ENCODE measurements at regions not wholly inside any gene's neighbourhood (a gene's known extent, or its start where the extent isn't known, plus 50 kb on each side); places are given as distances from the start of the nearest gene placed in this dataset.

DNA sequence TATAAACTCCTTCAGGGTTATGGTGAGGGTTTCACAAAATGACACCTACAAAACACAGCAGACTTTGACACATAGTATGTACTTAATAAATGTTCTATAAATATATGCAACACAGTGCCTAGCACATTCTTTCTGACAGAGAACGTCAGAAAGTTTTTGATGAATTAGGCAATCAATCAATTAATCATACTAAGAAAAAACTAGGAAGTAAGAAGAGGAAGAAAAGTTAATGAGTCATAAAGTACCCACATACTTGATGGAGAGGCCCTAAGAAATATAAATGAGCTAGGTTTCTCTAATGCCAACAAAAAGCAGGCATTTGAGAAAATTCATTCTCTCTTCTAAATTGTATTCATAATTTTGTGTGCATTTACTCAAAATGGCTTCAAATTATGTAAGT is 192.7 kb upstream of the VWC2 start:
- no peak for DNase-seq
- no peak overlapping the region for H3K27ac ChIP-seq
- H3K36me3 ChIP-seq, result no peaks in the 10 kb centered on the region
- TF ChIP-seq, protein P1, sequence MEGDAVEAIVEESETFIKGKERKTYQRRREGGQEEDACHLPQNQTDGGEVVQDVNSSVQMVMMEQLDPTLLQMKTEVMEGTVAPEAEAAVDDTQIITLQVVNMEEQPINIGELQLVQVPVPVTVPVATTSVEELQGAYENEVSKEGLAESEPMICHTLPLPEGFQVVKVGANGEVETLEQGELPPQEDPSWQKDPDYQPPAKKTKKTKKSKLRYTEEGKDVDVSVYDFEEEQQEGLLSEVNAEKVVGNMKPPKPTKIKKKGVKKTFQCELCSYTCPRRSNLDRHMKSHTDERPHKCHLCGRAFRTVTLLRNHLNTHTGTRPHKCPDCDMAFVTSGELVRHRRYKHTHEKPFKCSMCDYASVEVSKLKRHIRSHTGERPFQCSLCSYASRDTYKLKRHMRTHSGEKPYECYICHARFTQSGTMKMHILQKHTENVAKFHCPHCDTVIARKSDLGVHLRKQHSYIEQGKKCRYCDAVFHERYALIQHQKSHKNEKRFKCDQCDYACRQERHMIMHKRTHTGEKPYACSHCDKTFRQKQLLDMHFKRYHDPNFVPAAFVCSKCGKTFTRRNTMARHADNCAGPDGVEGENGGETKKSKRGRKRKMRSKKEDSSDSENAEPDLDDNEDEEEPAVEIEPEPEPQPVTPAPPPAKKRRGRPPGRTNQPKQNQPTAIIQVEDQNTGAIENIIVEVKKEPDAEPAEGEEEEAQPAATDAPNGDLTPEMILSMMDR (IDR thresholded peaks at IDR 0.05), result no peak
- no peaks in the 10 kb centered on the region for H3K9me3 ChIP-seq
- intact Hi-C loops (cut with DNase I; ENCODE audit: low total_unique reads), result no loop called here
- peaks cover 0 to 4% of the 10 kb centered on the region in 2 donors for H3K27me3 ChIP-seq
- H3K4me1 ChIP-seq, result no peaks in the 10 kb centered on the region
- H3K4me3 ChIP-seq, result no peak overlapping the region

DNA sequence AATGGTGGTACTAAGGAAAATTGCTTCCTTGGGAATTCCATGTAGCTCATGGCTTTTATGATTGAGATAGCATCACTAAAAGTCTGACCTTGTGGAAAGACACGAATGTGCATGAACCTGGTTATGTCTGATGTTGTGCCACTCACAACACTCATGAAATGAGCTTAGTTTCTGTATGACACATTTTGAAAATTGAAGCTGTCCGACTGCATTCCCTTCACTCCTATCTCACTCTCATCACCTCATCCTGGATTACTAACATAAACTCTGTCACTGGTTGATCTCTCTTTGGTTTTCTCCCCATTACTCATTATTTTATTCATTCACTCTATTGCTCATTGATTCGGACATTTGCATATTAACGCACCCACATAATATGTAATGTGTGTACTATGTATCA is 190.0 kb upstream of the VWC2 start:
- DNase-seq, result no peak
- H3K4me3 ChIP-seq, result no peak overlapping the region
- H3K4me1 ChIP-seq, result no peaks in the 10 kb centered on the region
- H3K9me3 ChIP-seq, result no peaks in the 10 kb centered on the region
- TF ChIP-seq, protein P1 (IDR thresholded peaks at IDR 0.05), result no peak
- H3K36me3 ChIP-seq, result no peaks in the 10 kb centered on the region
- peaks cover 0 to 4% of the 10 kb centered on the region in 2 donors for H3K27me3 ChIP-seq
- intact Hi-C loops (cut with DNase I; ENCODE audit: low total_unique reads), result no loop called here
- no peak overlapping the region for H3K27ac ChIP-seq

DNA sequence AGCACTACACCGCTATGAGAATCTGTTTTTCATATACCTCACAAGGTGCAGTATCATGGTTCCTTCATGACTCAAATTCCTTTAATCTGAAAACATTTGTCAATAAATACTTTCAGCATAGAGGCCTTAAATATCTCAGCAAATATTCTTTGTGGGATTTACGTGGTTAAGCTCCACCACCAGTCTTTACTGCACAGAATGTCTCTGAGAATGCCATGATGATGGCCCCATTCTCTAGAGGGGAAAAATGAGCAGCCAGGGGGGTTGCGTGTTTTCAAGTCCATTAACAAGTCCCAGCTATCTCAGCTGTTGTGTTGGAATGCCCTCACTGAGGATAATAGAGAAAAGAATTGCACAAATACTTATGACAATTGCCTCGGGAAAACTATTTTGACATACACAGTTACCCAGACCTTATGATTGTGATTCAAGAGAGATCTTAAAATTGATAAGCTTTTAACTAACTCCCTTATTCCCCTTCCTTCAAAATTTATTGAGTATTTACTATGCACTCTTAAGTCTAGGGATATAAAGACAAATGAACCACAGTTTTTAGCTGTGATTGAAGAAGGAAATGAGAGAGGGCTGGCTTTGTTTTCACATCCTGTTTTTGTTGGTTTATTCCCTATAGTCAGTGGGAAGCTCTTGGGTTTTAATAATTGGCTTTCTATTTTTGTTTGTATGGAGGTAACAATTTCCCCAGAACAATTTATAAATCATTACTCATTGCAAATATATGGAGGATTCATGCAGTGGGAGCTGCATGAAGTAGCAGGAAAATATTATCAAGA is 176.5 kb upstream of the VWC2 start:
- no peak overlapping the region for H3K4me3 ChIP-seq
- H3K9me3 ChIP-seq, result no peaks in the 10 kb centered on the region
- H3K27ac ChIP-seq, result no peak overlapping the region
- intact Hi-C loops (cut with DNase I; ENCODE audit: low total_unique reads), result no loop called here
- no peak for DNase-seq
- H3K4me1 ChIP-seq, result no peaks in the 10 kb centered on the region
- TF ChIP-seq, protein P1 (IDR thresholded peaks at IDR 0.05), result no peak
- no peaks in the 10 kb centered on the region for H3K27me3 ChIP-seq
- H3K36me3 ChIP-seq, result no peaks in the 10 kb centered on the region

DNA sequence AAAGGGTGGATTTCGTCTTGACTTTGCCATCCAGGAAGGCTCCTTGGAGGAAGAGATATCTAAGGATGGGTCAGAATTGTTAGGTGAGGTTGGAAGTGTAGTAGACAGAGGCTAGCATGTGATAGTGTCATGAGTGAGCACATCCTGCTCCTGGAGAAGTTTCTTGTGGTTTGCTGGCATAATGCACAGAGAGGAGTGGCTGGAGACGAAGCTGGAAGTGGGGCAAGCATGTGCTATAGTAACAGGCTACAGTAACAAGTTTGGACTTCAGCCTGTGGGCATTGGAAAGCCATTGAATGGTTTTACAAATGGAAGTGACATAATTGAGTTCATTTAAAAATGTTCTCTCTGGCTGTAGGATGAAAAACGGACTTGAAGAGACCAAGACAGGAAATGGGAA is 175.6 kb upstream of the VWC2 start:
- no peaks in the 10 kb centered on the region for H3K27me3 ChIP-seq
- H3K4me1 ChIP-seq, result no peaks in the 10 kb centered on the region
- no peaks in the 10 kb centered on the region for H3K9me3 ChIP-seq
- intact Hi-C loops (cut with DNase I; ENCODE audit: low total_unique reads), result no loop called here
- H3K4me3 ChIP-seq, result no peak overlapping the region
- H3K36me3 ChIP-seq, result no peaks in the 10 kb centered on the region
- no peak overlapping the region for H3K27ac ChIP-seq
- TF ChIP-seq, protein P1 (IDR thresholded peaks at IDR 0.05), result no peak
- DNase-seq, result no peak

DNA sequence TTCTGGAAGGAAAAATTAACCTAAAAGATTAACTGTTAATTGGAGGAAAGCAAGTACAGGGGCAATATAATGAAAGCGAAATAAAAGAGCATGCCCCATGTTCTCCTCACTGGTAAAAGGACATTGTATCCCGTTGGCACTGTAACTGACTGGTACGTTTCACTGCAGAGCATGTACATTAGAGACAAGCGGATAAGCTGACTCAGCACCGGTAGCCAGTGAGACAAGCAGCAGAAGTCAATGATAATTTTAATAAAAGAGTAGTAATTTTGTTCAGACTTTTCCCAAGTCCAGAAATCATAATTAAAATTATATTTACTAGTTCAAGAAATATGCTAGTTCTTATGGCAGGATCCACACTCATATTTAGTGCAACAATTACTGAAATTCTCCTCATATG is 161.5 kb upstream of the VWC2 start:
- no peak for DNase-seq
- Histone ChIP-seq H3K36me3 (no peaks in the 10 kb centered on the region), H3K27me3 (no peaks in the 10 kb centered on the region), H3K4me3 (no peak overlapping the region), H3K9me3 (no peaks in the 10 kb centered on the region), H3K27ac (no peak overlapping the region), H3K4me1 (no peaks in the 10 kb centered on the region)
- TF ChIP-seq, protein P1 (IDR thresholded peaks at IDR 0.05), result no peak
- intact Hi-C loops (cut with DNase I; ENCODE audit: low total_unique reads), result no loop called here

All from tibial artery (tissue), 4 donors.